ENCODE measurements at regions not wholly inside any gene's neighbourhood (a gene's known extent, or its start where the extent isn't known, plus 50 kb on each side); places are given as distances from the start of the nearest gene placed in this dataset.

DNA sequence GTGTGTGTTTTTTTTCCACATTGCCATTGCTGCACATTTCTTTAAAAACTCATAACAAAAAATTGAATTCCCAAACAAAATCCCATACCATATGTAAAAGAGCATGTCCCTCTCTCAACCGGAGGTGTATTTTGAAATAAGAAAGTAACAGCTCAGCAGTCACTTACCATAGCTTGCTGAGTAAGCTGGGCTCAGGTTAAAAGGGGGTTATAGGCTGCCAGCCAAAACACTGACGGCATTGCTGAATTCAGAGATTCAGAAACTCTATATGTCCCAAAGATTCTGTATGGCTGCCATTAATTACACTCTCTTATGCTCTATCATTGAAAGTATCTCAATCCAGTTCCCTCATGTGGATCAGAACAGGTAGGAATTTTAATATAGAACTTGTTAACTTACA, 276.0 kb downstream of the FOXG1 start:
- no peak for DNase-seq

DNA sequence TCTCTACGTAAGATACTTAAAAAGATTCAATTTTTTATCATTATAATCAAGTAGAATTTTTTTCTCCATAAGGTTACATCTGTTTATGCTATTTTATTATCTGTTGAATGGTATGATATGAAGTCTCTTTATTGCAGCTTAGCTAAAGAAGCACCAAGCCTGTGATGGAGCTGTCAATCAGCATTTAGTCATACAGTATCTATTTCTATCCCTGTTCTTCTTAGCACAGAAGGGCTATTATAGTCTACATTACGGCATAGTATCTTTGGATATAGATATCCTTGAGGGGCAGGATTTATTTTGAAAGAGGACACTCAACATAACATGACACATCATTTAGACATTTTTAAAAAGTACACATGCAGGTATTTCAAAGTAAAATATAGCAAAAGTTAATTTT, 277.1 kb downstream of the FOXG1 start:
- DNase-seq = peak; percentile 53

DNA sequence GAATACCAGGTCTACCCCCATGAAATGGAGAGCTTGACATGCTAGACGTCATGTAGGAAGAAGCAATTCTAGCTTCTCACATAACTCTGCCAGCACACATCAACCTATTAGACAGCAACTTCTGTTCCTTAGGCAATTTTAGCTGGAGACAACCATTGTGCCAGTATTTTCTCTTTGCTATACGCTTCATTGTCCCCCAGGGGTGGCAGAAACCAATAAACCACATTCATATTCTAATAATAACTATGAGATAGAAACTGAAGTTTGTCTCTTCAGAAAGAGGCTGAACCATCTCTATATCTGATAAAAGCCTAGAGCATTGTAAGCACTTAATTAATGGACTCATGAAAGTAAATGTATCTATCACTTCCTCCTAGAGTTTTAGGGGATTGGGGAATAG, 278.6 kb downstream of the FOXG1 start:
- DNase-seq = no peak

DNA sequence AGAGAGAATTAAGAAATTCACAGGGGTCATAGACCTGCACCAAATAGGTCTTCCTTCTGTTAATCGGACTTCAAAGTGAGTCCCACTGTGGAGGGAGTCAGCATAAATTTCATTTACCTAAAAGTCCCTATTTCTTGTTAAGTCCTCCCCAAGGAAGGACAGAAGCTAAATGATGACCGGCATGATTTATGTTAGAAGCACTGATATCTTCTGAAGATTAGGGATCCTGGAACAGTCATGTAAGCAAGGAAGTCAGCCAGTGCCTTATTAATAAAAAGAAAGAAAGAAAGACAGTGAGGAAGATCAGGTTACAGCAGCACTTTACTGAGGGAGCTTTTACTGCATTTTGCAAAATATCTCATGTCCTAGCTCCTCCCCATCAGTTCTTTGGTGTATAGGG, 287.5 kb downstream of the FOXG1 start:
- peak; percentile 60 for DNase-seq

DNA sequence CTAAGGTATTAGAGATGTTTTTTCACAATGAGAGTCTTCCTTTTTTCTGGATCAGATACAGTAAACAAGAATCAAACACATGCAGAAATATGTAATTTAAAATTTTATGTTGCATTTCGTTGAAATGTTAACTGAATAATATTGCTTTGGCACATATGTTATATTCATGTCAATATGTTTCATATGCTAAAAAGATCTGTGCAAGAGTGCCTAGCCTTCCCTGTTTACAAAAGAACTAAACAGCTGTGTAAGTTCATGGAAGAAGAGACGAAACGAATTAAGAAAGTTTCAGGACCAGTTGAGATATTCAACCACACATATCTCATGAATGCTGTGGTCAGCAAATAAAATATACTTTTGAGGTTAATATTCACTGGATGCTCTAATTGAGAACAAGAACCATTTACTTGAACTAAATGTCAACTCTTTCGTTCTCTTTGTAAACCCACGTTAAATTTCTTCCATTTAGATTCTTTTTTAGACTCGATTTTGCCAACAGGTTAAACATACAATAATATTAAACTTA, 289.5 kb downstream of the FOXG1 start:
- DNase-seq = no peak

DNA sequence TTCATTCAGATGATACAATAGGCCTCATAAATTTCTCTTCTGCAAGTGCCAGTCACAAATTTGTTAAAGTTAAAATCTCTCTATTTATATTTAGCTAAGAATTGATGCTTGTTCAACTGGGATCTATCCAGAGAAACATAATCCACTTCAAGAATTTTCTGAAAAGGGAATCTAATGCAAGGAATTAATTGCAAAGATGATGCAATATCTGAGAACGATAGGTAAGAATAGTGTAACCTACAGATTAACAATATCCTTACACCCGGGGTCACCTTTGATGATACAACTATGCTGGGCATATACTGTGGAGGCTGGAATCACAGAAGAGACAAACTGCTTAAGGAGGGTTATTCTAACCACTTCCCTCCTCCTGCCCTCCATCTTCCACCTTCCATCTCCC, 295.1 kb downstream of the FOXG1 start:
- DNase-seq = no peak

DNA sequence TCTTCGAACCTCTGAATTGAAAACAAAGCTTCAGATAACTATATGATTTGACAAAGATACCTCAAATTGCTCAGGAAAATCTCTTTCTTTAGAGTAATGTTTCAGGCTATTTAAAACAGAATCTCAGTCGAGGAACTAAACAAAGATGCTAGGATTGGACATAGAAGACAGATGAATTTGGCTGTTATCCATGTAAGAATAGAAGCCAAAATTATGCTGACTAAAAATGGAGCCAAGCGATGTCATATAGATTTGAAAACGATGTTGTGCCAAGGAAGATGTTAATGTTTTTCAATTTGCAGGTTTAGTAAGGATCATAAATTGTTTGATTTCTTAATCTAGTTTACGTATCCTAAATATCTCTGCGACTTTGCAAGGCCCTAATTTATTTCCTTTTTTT, 295.9 kb downstream of the FOXG1 start:
- no peak for DNase-seq

DNA sequence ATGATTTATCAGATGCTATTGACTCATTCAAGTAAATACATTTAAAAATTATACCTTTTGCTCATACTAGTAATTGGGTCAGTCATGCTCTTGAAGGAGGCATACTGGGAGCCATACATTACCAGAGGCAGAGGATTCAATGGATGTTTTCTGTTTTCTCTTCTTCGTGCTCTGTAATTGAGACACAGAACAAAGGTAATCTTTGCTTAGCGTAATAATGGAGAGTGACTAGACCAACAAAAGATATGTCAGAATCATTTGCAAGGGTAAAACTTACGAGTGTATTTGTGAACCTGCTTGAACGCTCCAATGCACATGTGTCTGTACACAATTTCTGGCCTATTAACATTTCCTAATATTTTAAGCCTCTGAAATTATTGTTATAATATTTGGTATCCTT, 296.4 kb downstream of the FOXG1 start:
- no peak for DNase-seq

DNA sequence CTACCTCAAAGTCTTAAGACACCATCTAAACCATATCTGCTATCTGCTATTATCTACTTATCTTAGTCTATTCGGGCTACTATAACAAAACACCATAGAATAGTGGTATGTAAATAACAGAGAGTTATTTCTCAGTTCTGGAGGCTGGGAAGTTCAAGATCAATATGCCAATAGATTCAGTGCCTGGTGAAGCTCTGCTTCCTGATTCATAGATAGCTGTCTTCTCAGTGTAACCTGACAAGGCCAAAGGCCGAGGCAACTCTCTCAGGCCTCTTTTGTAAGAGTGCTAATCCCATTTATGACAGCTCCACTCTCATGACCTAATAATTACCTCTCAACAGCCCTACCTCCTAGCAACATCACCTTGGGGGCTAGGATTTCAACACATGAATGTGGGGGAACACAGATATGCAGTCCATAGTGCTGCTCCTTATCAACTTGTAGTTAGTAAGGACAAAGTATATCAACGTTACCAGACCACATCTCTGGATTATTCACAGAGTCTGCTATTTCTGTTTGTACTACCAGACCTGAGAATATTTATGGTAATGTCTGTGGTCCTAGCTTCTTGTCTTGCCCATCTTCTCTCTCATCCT, 297.8 kb downstream of the FOXG1 start:
- no peak for DNase-seq

DNA sequence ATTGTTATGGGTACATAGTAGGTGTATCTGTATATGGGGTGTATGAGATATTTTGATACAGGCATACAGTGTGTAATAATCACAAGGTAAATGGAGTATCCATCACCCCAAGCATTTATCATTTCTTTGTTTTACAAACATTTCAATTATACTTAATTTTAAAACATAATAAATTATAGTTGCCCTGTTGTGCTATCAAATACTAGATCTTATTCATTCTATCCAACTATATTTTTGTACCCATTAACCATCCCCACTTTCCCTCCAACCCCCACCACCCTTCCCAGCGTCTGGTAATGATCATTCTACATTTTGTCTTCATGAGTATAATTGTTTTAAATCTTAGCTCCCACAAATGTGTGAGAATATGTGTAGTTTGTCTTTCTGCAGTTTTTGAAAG, 302.6 kb downstream of the FOXG1 start:
- no peak for DNase-seq

DNA sequence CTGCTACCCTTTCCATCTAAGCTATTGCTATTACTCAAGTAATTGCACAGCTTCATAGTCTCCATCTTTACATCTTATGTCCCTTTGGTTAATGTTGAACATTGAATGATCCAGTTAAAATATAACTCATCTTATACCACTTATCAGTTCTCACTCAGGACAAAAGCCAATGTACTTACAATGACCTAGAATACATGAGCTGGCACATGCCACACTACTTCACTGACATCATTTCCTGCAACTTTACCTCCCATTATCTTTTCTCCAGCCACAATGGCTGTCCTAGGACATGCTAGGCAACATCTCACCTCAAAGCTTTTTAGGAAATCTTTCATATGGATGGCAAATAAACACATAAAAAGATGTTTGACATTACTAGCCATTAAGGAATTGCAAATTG, 309.2 kb downstream of the FOXG1 start:
- no peak for DNase-seq

DNA sequence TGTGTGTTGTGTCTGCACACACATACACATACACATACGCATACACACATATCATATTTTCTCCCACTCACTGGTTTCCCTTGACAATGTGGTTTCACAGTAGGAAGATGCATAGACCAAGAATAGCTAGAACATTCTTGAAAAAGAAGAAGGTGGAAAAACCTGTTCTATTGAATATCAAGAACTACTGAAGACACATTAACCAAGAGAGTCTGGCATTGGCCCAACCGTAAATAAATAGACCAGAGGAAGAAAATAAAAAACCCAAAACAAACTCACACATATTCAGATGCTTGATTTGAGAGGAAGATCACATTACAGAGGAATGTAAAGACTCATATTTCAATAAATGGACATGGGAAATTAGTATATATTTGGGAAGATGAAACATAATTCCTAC, 311.3 kb downstream of the FOXG1 start:
- DNase-seq = no peak

DNA sequence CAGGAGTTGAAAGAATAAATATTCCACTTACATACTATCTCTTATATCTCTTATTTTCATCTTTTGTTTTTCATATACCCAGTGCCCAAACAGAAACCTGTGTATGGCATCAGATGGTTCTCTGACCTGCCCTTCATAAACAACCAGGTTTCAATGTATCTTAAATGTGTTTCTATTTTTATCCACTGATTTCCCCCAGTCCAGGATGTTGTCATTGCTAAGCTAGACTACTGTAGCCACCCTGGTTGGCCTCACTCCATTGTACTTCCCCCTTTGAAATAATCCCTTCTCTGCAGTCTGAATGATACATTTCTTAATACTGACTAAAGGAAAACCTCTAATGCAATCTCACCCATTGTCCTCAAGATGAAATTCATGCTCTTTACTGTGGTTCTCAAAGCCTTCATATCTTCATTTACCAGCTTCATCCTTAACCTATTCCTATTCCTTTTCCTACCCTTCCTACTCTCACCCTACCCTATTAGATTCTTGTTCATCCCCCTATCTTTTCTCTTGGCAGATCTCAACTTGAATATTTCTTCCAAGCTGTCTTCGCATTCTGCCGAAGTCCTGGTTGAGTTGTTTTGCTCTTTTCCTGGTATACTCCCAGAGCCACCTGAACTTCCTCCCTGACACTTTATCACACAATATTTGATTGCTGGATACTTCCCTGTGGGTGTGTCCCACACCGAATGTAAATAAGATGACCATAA, 312.4 kb downstream of the FOXG1 start:
- no peak for DNase-seq

DNA sequence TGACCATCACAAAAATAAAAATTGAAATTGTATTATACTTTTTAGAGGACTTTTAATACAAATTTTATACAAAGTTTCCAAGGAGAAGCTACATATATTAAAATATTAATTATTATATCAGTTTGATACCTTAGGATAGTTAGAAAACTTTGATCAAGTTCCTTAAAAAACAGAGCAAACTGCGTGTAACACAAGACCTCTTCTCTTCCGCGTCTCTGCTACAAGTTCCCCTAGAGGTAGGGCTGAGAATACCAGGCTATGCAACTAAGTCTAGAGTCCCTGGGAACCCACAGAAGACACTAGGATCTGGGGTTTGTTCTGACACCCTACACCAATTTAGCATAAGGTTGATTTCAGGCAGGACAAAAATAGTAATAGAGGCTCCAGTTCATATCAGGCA, 319.0 kb downstream of the FOXG1 start:
- DNase-seq = peak; percentile 32

DNA sequence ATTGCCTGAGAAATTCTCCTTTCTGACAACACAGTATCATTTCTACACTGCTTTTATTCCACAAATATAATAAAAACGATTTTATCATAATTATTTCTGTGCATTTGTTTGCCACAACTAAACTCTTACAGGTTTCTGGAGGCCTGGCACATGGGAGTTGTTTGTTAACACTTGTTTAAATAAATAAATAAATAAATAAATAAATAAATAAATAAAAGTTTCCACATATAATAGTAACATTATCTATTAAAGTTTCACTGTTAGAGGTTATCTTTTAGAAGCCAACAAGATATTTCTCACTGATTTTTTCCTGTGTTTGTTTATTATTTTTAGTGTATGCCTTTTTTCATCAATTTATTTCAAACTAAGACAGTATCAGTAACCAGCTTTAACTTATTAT, 323.3 kb downstream of the FOXG1 start:
- no peak for DNase-seq

DNA sequence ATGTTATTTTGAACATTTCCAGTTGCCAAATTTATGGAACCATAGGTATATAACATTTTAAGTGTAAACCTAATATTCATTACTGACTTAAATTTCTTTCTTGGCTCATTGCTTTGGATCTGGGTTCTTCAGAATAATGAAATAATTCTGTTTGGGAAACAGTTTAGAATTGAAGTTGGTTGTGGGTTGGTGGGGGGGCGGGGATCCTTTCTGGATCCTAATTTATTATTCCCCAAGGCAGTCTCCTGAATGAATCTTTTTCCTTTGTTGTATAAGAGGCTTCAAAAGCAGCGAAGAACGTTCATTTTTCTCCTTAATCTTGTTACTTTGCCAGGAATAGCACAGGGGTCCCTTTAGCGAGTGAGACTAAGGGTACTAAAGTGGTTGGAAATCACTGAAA, 325.5 kb downstream of the FOXG1 start:
- DNase-seq = no peak

DNA sequence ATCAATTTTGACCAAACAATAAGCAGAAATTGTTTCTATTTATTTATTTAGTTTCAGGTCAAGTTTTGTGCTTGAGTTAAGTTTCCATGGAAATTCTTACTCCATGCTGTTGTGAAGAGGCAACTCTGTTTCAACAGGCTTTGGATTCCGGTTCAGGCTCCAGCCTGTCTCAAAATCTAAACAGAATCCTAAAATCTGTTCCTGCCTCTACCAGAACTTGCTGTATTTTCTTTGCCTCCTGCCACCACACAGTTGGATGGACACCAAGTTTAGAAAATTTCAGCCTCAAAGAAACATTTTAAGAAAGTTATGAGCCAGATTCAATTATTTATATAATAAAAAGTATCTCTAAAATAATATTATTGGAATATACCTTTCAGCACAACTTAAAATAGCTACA, 330.9 kb downstream of the FOXG1 start:
- no peak for DNase-seq

DNA sequence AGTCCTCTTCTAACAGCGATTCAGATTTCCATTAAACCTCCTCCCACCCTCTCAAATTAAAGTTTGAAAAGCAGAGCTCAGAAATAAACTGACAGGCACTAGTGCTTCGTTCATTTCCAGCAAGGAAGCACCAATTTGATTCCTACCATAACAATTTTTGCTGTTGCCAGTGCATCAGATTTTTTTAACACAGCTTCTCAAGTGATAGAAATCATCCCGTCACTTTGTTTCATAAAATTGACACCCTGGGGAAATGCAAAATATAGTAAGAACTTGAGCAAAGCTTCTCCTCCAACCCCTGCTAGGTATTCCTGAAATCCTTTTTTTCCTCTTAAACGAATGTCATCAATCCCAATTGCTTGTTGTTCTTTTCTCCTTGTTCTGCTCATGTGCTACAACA, 332.1 kb downstream of the FOXG1 start:
- no peak for DNase-seq

DNA sequence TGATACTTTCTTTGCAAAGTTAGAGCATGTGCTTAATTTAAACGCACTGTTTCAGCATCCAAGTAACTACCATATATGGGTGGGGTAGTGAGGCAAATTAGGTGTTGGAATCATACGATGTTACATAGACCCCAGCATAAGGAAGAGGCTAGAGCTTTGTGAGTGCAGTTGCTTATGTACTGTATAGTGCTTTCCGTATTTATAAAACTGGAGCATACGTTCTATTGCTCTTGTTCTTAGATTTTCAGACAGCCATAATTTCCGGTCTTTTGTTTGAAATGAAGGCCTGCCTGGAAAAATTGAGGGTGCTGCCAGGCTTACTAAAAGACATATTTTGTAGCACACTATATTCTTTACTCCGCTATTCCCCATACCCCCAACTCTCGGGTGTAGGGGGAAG, 335.7 kb downstream of the FOXG1 start:
- DNase-seq = no peak

DNA sequence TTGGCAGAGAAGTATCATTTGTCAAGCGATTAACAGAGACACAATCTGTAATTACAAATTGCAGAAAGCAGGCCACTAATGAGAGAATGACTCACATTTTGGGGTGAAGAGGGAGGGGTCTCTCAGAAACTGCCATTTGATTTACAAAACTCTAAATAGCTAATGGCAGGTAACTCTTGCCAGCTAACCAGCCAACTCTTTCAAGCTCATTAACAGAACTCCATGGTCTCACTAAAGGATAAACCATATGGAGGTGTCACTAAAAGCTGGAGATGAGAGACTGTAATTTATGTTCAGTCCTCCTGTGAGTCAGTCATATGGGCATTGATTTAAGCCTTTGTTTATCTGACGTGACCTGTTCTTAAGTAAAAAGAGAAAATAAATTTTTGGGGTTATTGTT, 336.4 kb downstream of the FOXG1 start:
- peak; percentile 77 for DNase-seq

DNA sequence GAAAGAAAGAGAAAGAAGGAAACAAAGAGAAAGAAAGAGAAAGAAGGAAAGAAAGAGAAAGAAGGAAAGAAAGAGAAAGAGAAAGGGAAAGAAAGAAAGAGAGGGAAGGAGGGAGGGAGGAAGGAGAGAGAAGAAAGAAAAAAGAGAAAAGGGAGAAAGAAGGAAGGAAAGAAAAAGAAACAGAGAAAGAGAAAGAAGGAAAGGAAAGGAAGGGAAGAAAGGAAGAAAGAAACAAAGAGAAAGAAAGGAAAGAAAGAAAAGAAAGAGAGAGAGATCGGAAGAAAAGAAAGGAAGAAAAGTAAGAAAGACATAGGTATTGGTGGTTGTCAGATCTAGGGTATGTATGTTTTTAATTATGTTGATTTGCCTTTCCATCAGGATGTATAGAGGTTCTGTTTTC, 342.3 kb downstream of the FOXG1 start:
- no peak for DNase-seq

DNA sequence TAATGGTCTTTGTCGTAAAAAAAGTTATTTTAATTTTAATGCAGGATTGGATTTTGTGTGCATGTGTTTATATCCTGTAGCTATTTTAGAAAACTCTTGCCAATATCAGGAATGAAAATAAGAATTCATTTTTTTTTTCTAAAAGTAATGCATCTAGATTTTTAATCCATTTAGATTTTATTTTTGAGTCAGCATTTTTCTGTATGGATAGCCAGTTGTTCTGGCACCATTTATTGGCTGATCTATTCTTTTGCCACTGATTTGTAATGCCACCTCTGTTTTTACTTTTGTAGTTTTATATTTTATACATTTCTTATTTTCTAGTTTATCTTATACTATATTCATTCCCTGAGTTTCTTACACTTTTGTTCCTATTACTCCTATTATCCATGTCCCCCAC, 343.0 kb downstream of the FOXG1 start:
- no peak for DNase-seq

DNA sequence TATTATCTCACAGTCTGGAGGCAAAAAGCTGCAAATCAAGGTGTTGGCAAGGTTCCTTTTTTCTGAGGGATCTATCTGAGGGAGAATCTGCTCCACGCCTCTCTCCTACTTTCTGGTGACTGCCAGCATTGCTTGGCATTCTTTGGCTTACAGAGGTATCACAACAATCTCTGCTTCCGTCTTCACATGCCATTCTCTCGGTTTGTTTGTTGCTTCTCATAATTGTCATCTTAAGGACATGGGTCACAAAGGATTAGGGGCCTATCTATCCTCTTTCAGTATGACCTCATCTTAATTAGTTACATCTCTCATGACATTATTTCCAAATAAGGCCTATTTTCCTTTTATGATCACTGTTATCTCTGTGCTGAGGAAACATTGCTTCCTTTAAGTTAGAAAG, 345.0 kb downstream of the FOXG1 start:
- no peak for DNase-seq

DNA sequence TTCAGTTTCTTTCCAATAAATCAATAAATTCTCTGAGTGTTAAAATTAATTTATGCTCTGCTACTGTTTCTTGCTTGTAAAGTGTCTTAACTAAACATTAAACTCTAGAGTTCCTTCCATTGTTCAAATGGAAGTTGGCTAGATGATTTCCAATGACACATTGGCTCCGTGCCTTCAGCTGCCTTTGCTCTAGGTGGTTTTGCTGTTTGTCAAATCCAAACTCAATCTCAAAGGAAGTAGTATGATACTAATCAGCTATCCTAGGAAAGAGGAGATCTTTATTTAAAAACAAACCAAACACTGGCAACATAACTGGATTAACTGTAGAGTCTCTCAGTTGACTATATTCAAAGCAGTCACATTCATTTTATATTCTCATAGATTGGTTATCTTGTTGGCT, 356.4 kb downstream of the FOXG1 start:
- no peak for DNase-seq

DNA sequence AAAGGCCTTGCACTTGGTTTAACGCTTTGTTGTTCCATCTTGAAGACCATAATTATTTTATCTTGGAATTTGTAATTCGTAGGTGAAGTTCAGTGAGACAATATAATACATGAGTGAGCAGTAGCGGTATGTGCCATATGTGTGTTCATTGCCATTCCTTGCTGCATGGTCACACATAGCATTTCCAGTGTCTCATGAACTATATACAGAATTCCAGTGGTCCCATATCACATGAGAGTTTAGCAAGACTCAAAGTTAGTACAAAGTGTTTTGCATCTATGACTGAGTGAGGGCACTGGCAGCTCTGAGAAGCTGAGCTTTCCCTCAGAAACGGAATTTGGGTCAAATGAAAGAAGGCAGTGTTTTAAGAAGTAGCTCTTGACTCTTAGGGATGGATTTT, 359.8 kb downstream of the FOXG1 start:
- DNase-seq = no peak
